ENCODE measurements at regions not wholly inside any gene's neighbourhood (a gene's known extent, or its start where the extent isn't known, plus 50 kb on each side); places are given as distances from the start of the nearest gene placed in this dataset.

GRCh38 chr9:80380301-80380700, 808.5 kb downstream of the TLE4 start:
- Histone ChIP-seq H3K36me3 (ENCODE audit: control insufficient read depth in 2 of 2, extremely low read depth in 1 of 2, insufficient read depth in 2 of 2, low read length in 2 of 2) (no peaks in the 10 kb centered on the region), H3K9ac (ENCODE audit: control insufficient read depth, extremely low read depth, insufficient read depth, low read length) (no peak overlapping the region), H3K27me3 (ENCODE audit: control insufficient read depth, extremely low read depth, insufficient read depth, low read length) (no peaks in the 10 kb centered on the region), H3K4me2 (ENCODE audit: control insufficient read depth, extremely low read depth, insufficient read depth, low read depth, low read length) (no peak overlapping the region), H3K79me2 (ENCODE audit: control insufficient read depth, insufficient read depth, low read length) (no peaks in the 10 kb centered on the region), H3K27ac (ENCODE audit: control insufficient read depth, insufficient read depth, low read length) (no peak overlapping the region), H4K20me1 (ENCODE audit: control insufficient read depth, extremely low read depth, insufficient read depth, low read length) (no peaks in the 10 kb centered on the region), H2AFZ (ENCODE audit: control insufficient read depth, low read length) (no peak overlapping the region), H3K9me3 (ENCODE audit: control insufficient read depth, low read depth, low read length) (no peaks in the 10 kb centered on the region), H3K4me3 (ENCODE audit: control insufficient read depth in 2 of 3, extremely low read depth in 1 of 3, insufficient read depth in 2 of 3, low read depth in 1 of 3, low read length in 3 of 3) (no peak overlapping the region), H3K9me1 (ENCODE audit: control insufficient read depth, extremely low read depth, insufficient read depth, low read length) (no peaks in the 10 kb centered on the region), H3K4me1 (ENCODE audit: control insufficient read depth, extremely low read depth, insufficient read depth, low read length) (peaks cover 17% of the 10 kb centered on the region)
- DNase-seq (ENCODE audit: low read depth, low spot score) = no peak
- TF ChIP-seq, protein P1, sequence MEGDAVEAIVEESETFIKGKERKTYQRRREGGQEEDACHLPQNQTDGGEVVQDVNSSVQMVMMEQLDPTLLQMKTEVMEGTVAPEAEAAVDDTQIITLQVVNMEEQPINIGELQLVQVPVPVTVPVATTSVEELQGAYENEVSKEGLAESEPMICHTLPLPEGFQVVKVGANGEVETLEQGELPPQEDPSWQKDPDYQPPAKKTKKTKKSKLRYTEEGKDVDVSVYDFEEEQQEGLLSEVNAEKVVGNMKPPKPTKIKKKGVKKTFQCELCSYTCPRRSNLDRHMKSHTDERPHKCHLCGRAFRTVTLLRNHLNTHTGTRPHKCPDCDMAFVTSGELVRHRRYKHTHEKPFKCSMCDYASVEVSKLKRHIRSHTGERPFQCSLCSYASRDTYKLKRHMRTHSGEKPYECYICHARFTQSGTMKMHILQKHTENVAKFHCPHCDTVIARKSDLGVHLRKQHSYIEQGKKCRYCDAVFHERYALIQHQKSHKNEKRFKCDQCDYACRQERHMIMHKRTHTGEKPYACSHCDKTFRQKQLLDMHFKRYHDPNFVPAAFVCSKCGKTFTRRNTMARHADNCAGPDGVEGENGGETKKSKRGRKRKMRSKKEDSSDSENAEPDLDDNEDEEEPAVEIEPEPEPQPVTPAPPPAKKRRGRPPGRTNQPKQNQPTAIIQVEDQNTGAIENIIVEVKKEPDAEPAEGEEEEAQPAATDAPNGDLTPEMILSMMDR (optimal IDR thresholded peaks at IDR 0.05 in 1 of 3, IDR thresholded peaks at IDR 0.05 in 1 of 3, conservative IDR thresholded peaks at IDR 0.05 in 1 of 3; ENCODE audit: extremely low read depth in 1 of 3, insufficient read depth in 2 of 3, low read length in 3 of 3) = no peak
- TF ChIP-seq EZH2 (IDR thresholded peaks at IDR 0.05; ENCODE audit: low read length) = no peak
- dilution Hi-C loops (cut with MboI; ENCODE audit: extremely low pct_ligation_motif_present, low sequenced_read_pairs) = no loop called here
- FAIRE-seq = no peak

DNA sequence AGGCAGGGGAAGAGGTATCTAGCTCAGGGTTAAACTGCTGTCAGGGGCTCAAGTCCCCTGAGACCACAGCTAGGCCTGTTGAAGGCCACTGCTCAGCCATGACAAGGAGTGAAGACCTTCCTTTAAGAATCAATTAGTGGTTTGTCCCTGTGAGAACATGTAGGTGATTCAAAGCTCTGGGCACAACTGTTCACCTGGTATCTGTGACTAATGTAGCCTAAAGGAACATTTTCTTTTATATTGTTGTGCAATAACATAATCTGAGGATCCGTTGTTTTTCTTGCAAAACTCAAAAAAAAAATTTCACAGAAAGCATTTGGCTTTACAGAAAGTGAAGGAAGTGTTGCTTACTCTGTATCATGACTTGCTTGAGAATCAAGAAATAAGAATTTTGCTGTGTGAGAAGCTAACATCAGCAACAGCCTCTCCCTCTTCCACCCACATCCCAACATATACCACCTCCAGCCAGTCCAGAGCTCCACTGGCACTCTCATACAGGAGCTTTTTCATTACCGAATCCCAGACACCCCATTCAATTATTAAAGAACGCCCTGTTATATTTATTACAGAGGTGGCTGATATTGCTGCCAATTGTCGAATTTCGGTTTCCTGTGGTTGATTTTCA, 807.0 kb downstream of the TLE4 start:
- dilution Hi-C loops (cut with MboI; ENCODE audit: extremely low pct_ligation_motif_present, low sequenced_read_pairs) = no loop called here
- Histone ChIP-seq H4K20me1 (ENCODE audit: control insufficient read depth, extremely low read depth, insufficient read depth, low read length) (no peaks in the 10 kb centered on the region), H3K36me3 (ENCODE audit: control insufficient read depth in 2 of 2, extremely low read depth in 1 of 2, insufficient read depth in 2 of 2, low read length in 2 of 2) (no peaks in the 10 kb centered on the region), H3K27ac (ENCODE audit: control insufficient read depth, insufficient read depth, low read length) (peak overlapping the region; percentile 27), H3K9me3 (ENCODE audit: control insufficient read depth, low read depth, low read length) (no peaks in the 10 kb centered on the region), H3K4me3 (ENCODE audit: control insufficient read depth in 2 of 3, extremely low read depth in 1 of 3, insufficient read depth in 2 of 3, low read depth in 1 of 3, low read length in 3 of 3) (no peak overlapping the region), H3K4me1 (ENCODE audit: control insufficient read depth, extremely low read depth, insufficient read depth, low read length) (peaks cover 17% of the 10 kb centered on the region), H3K27me3 (ENCODE audit: control insufficient read depth, extremely low read depth, insufficient read depth, low read length) (no peaks in the 10 kb centered on the region), H3K79me2 (ENCODE audit: control insufficient read depth, insufficient read depth, low read length) (no peaks in the 10 kb centered on the region), H3K4me2 (ENCODE audit: control insufficient read depth, extremely low read depth, insufficient read depth, low read depth, low read length) (peak overlapping the region; percentile 44), H3K9me1 (ENCODE audit: control insufficient read depth, extremely low read depth, insufficient read depth, low read length) (no peaks in the 10 kb centered on the region), H2AFZ (ENCODE audit: control insufficient read depth, low read length) (no peak overlapping the region), H3K9ac (ENCODE audit: control insufficient read depth, extremely low read depth, insufficient read depth, low read length) (no peak overlapping the region)
- FAIRE-seq (peak; percentile 93), DNase-seq (ENCODE audit: low read depth, low spot score) (peak; percentile 41)
- TF ChIP-seq, protein P1 (optimal IDR thresholded peaks at IDR 0.05 in 1 of 3, IDR thresholded peaks at IDR 0.05 in 1 of 3, conservative IDR thresholded peaks at IDR 0.05 in 1 of 3; ENCODE audit: extremely low read depth in 1 of 3, insufficient read depth in 2 of 3, low read length in 3 of 3) = no peak
- no peak for TF ChIP-seq EZH2 (IDR thresholded peaks at IDR 0.05; ENCODE audit: low read length)
